ENCODE measurements at regions not wholly inside any gene's neighbourhood (a gene's known extent, or its start where the extent isn't known, plus 50 kb on each side); places are given as distances from the start of the nearest gene placed in this dataset.
A peak's percentile ranks its signal among the peaks of the same experiment; 100 is the strongest.

DNA sequence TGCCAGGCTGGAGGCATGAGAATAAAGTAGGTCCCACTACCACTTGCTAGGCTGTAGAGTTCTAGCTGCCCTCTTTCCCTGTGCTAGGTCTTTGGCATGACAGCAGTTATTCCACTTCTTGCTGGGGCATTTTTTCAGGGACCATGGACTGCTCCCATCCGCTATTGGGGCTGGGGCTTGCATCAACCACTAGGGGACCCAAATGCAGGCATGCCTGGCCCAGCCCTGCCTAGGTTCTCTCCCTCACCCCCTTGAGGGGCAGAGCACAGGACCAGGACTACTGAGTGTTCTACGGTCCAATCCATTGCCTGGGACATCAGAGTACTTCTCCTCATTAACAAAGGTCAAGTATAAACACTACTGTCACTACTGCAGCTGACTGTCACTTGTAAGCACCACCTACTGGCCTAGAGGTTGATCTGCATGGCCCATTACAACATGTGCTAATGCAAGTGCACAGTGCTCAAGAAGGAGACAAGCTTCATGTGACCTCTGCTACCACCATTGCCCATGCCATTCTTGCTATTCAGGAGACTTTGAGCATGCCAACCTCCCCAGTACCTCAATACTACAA lies 270.5 kb downstream of the MBNL1 start:
- Histone ChIP-seq H3K4me3 (IDR thresholded peaks at IDR 0.05; ENCODE audit: insufficient read depth, low read depth, low read length) (no peak overlapping the region), H3K27ac (no peak overlapping the region), H3K4me1 (ENCODE audit: low read depth, poor library complexity, severe bottlenecking) (no peaks in the 10 kb centered on the region), H3K4me2 (no peak overlapping the region), H3K79me2 (ENCODE audit: insufficient read depth, low read depth) (no peaks in the 10 kb centered on the region), H3K36me3 (ENCODE audit: insufficient read depth) (no peaks in the 10 kb centered on the region), H4K20me1 (ENCODE audit: insufficient read depth) (no peaks in the 10 kb centered on the region), H2AFZ (ENCODE audit: low read depth) (no peak overlapping the region), H3K27me3 (ENCODE audit: insufficient read depth, low read depth) (no peaks in the 10 kb centered on the region), H3K9ac (no peak overlapping the region)
- TF ChIP-seq, protein P1, sequence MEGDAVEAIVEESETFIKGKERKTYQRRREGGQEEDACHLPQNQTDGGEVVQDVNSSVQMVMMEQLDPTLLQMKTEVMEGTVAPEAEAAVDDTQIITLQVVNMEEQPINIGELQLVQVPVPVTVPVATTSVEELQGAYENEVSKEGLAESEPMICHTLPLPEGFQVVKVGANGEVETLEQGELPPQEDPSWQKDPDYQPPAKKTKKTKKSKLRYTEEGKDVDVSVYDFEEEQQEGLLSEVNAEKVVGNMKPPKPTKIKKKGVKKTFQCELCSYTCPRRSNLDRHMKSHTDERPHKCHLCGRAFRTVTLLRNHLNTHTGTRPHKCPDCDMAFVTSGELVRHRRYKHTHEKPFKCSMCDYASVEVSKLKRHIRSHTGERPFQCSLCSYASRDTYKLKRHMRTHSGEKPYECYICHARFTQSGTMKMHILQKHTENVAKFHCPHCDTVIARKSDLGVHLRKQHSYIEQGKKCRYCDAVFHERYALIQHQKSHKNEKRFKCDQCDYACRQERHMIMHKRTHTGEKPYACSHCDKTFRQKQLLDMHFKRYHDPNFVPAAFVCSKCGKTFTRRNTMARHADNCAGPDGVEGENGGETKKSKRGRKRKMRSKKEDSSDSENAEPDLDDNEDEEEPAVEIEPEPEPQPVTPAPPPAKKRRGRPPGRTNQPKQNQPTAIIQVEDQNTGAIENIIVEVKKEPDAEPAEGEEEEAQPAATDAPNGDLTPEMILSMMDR (conservative IDR thresholded peaks at IDR 0.05; ENCODE audit: low read depth, low read length), result peak; percentile 56

DNA sequence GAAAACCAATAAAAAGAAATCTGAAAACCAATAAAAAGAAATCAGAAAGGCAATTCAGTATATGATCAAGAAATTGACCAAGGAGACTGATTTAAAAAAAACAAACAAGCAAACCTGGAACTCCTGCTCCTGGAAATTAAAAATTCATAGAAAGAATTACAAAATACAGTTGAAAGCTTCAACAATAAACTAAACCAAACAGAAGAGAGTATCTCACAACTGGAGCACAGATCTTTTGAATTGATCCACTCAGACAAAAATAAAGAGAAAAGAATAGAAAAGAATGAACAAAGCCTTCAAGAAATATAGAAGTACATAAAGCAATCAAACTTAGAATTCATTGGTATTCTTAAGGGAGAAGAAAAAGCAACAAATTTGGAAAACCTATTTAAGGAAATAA lies 271.4 kb downstream of the MBNL1 start:
- Histone ChIP-seq H3K4me1 (ENCODE audit: low read depth, poor library complexity, severe bottlenecking) (no peaks in the 10 kb centered on the region), H3K36me3 (ENCODE audit: insufficient read depth) (no peaks in the 10 kb centered on the region), H3K79me2 (ENCODE audit: insufficient read depth, low read depth) (no peaks in the 10 kb centered on the region), H2AFZ (ENCODE audit: low read depth) (no peak overlapping the region), H3K27me3 (ENCODE audit: insufficient read depth, low read depth) (no peaks in the 10 kb centered on the region), H3K9ac (no peak overlapping the region), H4K20me1 (ENCODE audit: insufficient read depth) (no peaks in the 10 kb centered on the region), H3K4me3 (IDR thresholded peaks at IDR 0.05; ENCODE audit: insufficient read depth, low read depth, low read length) (no peak overlapping the region), H3K27ac (no peak overlapping the region), H3K4me2 (no peak overlapping the region)
- TF ChIP-seq, protein P1 (conservative IDR thresholded peaks at IDR 0.05; ENCODE audit: low read depth, low read length), result no peak

DNA sequence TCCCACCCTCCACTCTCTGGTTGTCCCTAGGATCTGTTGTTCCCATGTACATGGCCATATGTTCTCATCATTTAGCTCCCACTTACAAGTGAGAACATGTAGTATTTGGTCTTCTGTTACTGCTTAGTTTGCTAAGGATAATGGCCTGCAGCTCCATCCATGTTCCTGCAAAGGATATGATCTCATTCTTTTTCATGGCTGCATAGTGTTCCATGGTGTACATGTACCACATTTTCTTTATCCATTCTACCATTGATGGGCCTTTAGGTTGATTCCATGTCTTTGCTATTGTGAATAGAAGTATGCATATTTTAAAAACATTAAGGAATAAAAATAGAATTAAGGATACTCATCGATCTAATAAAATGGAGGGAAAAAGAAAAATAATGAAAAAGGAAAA lies 278.4 kb downstream of the MBNL1 start:
- H3K4me1 ChIP-seq (ENCODE audit: low read depth, poor library complexity, severe bottlenecking), result no peaks in the 10 kb centered on the region
- H3K79me2 ChIP-seq (ENCODE audit: insufficient read depth, low read depth), result no peaks in the 10 kb centered on the region
- no peak overlapping the region for H3K9ac ChIP-seq
- no peaks in the 10 kb centered on the region for H4K20me1 ChIP-seq (ENCODE audit: insufficient read depth)
- no peak overlapping the region for H3K27ac ChIP-seq
- H3K27me3 ChIP-seq (ENCODE audit: insufficient read depth, low read depth), result no peaks in the 10 kb centered on the region
- H3K36me3 ChIP-seq (ENCODE audit: insufficient read depth), result no peaks in the 10 kb centered on the region
- no peak overlapping the region for H3K4me2 ChIP-seq
- H2AFZ ChIP-seq (ENCODE audit: low read depth), result no peak overlapping the region
- TF ChIP-seq, protein P1 (conservative IDR thresholded peaks at IDR 0.05; ENCODE audit: low read depth, low read length), result no peak
- H3K4me3 ChIP-seq (IDR thresholded peaks at IDR 0.05; ENCODE audit: insufficient read depth, low read depth, low read length), result no peak overlapping the region

DNA sequence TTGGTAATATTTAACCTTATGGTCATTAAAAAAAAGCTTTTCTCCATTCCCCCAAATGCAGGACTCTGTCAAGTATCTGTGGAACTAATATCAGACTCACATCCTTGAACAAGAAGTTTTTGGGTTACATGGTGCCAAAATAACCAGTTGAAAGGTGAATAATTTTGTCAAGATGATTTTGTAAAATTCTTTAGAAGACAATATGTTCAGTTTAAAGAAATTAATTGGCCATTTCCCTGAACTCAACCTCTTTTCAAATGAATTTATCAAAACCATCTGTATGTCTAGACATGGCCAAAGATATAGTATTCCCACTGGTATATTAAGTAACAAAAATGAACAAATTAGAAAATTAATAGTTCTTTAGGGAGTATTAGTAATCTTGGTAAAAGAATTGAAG lies 280.5 kb downstream of the MBNL1 start:
- no peak overlapping the region for H2AFZ ChIP-seq (ENCODE audit: low read depth)
- no peak overlapping the region for H3K4me2 ChIP-seq
- no peaks in the 10 kb centered on the region for H3K27me3 ChIP-seq (ENCODE audit: insufficient read depth, low read depth)
- no peaks in the 10 kb centered on the region for H3K79me2 ChIP-seq (ENCODE audit: insufficient read depth, low read depth)
- H3K27ac ChIP-seq, result no peak overlapping the region
- no peaks in the 10 kb centered on the region for H3K36me3 ChIP-seq (ENCODE audit: insufficient read depth)
- H3K4me3 ChIP-seq (IDR thresholded peaks at IDR 0.05; ENCODE audit: insufficient read depth, low read depth, low read length), result no peak overlapping the region
- no peaks in the 10 kb centered on the region for H3K4me1 ChIP-seq (ENCODE audit: low read depth, poor library complexity, severe bottlenecking)
- H4K20me1 ChIP-seq (ENCODE audit: insufficient read depth), result no peaks in the 10 kb centered on the region
- no peak overlapping the region for H3K9ac ChIP-seq
- TF ChIP-seq, protein P1 (conservative IDR thresholded peaks at IDR 0.05; ENCODE audit: low read depth, low read length), result no peak
